Activated CD4-positive, CD25-positive, alpha-beta regulatory T cell treated with anti-CD3 and anti-CD28 coated beads, Interleukin-2, amount 50 U/mL, for 72 hours (primary cell): ENCODE measurements at regions not wholly inside any gene's neighbourhood (a gene's known extent, or its start where the extent isn't known, plus 50 kb on each side); places are given as distances from the start of the nearest gene placed in this dataset.

Experiments
- DNase-seq: peaks from one replicate; pipeline ENCODE4 v3.0.0; 2021

DNA sequence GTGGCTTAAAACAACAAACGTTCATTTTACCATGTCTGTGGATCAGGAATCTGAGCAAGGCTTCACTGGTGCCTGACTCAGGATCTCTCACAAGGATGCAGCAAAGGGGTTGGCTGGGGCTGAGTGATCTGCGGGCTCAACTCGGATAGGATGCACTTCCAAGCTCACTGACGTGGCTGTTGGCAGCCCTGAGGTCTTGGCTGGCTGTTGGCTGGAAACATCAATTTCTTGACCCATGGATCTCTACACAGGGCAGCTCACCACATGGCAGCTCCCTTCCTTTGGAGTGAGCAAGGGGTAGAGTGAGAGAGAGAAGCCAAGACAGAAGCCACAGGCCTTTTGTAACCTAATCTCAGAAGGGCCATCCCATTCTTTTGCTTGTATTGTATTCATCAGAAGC, 202.1 kb downstream of the NXNL2 start:
- no peak for DNase-seq

DNA sequence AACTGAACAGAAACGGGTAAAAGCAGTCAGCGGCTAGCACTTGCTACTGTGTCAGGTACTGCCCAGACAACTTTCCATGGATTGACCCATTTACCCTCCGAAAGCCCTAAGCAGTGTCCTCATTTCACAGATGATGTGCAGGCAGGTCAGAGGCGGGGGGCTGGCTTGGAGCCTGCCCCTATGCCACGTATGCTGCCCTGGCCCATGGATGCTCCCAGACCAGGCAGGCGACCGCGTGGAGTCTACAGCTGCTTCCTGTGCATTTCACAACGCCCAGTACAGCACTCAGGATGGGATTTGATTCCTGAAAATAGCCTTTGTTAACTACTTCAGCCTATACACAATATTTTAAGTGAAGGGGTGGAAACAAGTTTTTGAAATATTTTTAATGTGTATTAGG, 202.9 kb downstream of the NXNL2 start:
- no peak for DNase-seq

DNA sequence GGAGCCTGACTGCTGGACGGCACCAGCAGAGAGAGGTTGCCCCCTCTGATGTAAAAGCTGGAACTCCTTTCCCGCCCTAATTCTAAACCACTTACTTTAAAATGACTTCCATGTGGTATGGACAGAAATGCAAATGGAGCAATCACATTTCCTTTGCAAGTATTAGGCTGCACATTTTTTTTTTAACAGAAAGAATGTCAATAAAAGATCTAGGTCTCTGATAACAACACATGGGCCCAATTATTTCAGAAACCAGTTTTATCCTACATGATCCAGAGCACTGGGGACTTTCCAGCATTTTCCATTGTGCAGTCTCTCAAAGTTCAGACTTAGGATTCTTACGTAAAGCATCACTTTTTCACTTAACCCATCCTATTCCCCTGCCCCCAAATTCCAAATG, 203.7 kb downstream of the NXNL2 start:
- DNase-seq = no peak

DNA sequence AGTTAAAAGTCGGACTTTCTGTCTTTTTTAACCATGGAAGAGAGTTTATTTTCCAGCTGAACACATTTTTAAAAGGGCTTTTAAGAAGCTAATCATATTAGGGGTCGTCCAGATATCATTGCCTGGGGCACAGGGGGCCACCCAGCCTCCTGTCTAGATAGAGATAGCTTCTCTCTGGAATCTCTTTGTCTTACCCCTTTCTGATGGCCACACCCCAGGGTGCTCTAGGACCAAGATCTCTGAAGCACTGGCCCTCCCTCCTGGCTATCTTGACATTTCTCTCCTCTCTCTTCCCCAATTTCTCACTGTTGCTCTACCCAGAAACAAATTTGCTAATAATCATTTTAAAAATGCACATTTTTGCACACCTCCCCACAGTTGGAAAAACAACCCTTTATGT, 204.4 kb downstream of the NXNL2 start:
- DNase-seq = no peak

DNA sequence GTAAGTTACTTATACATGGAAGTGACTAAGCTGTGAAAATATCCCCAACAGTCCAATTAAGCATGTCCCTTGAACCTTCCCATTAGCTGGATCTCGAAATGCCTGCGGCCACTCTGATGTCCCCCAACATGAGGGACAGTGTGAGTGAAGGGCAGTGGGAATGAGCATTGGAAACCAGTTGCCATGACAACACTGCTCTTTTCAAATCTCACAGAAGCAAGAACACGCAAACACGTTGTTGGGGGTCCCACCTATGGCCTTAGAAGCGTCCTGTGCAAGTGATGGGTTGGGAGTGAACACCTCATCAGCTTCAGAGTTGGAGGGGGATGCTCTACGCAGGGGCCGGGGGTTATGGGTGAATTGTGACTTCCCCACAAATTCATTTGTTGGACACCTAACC, 205.9 kb downstream of the NXNL2 start:
- no peak for DNase-seq

DNA sequence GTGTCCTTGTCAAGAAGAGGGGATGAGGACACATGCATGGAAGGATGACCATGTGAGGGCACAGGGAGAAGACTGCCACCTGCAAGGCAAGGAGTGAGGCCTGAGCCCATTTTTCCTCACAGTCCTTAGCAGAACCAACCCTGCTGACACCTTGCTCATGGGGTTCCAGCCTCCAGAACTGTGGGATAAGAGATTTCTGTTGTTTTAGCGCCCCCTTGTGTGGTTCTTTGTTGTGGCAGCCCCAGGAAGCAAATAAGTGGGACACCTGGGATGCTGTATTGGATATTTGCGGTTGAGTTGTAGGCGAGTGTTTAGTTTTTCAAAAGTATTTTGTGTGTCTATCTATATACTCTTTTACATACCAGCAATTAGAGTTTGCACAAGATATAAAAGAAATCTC, 206.4 kb downstream of the NXNL2 start:
- DNase-seq = no peak

DNA sequence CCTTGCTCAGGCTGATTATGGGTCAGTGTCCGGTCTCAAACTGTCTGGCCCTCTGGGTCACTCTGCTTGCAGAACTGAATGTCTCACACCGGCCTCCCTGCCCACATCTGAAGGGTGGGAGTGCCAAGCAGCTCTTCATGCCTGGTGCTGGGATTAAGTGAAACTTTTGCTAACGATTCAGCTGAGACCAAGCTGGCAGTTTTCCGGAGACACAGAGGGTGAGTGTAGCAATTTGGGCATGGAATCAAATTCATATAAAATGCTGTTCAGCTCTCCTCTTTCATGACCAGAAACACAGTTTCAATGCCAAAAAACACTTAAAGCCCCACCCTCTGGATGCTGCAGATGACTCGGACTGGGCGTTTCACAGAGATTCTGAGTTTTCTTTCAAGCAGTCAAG, 207.5 kb downstream of the NXNL2 start:
- no peak for DNase-seq

DNA sequence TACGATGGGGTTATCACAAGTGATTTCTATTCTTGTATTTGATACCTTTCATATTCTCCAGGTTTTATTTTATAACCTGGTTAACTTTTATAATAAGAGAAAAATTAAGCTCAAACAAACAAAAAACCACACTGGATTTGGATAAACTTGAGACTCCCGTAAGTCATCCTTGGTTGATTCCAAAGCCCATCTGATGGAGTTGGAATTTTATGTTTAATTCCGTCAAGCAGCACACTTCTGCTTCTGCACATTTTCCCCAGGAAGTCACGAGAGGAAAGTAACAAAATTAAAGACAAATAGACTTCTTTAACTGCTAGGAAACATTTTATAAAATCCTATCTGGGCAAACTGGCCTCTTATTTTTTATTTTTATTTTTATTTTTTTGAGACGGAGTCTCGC, 207.9 kb downstream of the NXNL2 start:
- DNase-seq = no peak

DNA sequence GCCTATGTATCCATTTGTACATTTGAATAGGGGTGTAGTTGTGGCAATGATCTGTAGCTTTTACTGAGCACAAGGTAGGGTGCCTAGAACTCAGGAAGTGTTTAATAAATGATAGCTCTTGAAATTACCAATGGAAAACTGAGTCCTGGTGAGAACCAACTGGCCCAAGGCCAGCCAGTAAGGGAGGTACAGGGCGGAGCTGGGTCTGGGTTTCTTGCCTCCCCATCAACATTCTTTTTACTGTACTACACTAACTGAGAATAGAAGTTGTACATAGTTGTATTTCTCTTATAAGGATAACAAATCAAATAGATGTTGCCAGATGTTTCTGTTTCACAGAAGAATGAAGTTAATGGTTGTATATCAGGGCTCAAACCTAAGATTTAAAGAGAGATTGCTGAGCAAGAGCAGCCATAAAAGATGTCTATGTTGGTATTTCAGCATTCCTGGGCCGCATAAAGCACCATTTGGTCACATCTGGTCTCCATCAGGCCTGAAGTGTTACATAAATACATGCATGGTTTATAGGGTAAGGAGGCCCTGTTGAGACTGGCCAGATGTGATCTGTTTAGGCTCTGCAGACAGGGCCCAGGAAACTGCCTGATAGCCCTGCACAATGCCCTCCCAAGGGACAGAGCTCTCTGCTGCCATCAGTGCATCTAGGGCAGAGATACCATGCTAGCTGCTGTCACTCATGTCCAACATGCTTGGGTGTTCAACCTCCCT, 210.5 kb downstream of the NXNL2 start:
- no peak for DNase-seq

DNA sequence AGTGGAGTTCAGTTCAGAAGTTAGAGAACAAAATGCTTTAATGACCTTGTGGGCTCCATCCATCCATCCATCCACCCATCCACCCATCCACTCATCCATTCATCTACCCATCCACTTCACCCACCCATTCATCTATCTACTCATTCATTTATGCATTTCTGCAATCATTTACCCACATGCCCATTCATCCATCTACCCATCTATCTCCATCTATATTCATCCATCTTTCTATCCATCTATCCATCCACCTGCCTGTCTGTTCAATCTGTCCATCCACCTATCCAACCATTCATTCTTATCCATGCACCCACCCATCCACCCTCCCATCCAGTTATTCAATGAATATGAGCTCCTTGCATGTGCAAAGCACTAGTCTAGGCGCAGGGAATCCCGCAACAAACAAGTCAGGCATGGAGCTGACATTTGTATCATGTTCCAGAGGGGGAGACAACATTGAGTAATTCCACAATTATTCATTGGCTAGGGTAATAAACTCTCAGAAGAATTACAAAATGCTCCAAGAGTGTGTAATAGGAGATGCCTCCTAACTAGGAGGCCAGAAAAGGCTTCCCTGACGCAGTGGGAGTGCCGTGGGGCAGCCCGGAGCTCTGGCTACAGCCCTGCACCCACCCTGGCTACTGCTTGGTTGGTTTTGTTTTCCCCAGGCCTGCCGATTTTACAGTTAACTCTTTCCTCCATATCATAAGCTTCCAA, 211.2 kb downstream of the NXNL2 start:
- DNase-seq = no peak

DNA sequence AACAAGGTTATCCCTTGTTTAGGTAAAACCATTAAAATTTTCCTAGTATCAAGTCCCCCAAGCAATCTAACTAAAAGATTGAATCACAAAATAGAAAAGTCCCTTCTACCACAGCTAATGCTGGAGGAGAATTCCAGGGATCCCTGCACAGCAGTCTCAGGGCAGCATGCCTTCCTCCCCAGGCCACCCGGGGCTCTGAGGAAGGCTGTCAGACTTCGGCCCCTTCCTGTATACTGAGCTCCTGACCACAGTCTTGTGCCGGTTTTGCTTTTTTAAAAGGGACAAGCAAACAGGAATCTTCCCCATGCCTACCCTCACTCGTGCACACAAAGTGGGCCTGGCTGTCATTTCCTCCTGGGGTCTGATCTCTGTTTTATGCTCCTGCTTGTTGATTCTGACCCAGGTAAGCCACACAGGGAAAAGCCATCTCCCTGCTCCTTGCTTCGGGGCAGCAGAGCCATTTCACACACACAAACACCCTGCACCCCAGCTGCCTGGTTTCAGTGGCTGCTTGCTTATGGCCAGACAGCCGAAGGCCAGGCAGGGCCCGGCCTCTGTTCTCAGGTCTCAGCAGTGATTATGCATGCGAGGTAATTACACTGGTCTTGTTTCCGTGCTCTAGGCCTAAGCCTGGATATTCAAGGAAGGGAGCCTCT, 211.9 kb downstream of the NXNL2 start:
- DNase-seq = no peak

DNA sequence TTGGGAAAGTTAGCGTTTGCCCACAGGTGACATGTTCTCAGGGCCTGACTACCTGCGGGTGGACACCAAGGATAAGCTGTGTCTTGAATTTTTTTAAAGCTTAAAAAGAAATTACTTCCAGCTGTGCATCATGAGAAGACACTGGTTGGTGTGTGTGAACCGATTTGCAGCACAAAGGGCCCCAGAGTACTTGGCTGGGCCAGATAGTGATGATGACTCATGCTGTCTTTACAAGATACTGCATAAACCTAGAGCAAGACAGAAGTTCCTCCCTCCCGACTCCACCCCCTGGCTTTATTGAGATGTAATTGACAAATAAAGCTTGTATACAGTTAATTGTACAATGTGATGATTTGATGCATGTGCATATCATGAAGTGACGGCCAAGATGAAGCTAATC, 212.8 kb downstream of the NXNL2 start:
- DNase-seq = no peak

DNA sequence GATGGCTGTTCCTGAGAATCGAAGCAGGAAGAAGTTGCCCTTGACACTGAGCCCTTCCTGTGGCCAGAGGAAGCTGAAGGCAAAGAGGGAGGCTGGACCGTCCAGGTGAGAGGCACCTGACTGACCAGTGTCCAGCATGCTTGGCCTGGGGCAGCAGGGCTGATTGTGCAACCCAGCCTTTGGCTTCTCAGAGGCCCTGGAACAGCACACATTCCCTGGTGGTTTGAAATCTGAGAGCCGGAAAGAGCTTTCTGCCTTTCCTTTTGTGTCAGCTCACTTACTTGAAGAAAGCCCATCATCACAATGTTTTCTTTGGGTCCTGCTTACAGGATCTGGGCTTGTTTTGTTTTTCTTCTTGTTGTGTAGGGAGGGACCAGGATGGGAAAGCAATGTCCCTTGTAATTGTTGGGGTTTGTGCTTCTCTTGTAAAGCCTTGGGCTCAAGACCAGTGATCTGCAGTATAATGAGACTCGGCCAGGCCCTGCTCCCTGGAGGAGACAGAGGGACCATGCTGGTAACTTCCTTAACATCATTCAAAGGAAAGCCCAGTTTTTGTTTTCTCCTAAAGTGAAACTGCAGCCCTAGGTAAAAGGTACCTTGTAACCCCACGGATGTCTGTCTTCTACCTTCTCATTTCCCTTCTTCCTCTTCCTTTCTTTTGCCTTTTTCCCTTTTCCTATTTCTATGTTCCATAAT, 213.7 kb downstream of the NXNL2 start:
- no peak for DNase-seq

DNA sequence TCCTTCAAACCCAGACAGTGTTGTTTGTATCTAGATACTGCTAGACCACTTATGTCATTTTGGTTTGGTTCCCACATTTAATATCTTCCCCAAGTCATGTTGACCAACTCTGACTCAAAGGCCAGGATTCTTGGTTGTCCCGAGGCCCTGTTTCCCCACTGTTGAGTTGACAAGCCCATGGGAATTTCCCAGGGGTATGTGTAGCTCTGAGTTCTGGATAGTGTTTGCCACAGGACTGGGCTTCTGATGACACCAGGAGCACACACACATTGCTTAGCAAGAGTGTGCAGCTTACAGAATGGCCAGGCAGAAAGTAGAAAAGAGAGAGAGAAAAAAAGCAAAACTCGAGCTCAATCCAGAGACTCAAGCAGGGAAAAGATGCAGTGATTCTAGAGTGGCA, 214.4 kb downstream of the NXNL2 start:
- DNase-seq = no peak

DNA sequence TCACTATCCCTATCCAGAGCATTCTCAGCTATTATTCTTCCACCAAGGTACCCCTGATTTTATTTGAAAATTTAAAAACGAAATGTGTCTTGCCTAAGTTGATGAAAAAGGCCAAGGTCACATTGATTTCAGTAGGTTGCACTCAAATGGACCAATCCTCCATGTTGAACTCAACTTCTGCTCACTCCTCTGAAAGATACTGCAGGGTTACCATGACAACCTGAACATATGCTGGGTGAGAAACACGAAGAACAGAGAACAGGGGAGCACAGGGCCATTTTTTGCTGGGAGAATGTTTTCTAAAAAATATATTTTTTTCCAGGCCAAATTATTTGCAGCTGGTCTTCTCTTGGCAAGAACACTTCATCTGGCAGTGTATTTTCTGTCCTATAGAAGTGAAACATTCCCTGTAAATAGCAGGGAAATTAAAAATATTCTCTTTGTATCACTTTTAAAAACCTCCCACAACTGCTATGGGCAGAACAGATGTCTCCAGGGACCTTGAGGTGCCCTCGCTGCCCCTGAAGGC, 215.9 kb downstream of the NXNL2 start:
- no peak for DNase-seq

DNA sequence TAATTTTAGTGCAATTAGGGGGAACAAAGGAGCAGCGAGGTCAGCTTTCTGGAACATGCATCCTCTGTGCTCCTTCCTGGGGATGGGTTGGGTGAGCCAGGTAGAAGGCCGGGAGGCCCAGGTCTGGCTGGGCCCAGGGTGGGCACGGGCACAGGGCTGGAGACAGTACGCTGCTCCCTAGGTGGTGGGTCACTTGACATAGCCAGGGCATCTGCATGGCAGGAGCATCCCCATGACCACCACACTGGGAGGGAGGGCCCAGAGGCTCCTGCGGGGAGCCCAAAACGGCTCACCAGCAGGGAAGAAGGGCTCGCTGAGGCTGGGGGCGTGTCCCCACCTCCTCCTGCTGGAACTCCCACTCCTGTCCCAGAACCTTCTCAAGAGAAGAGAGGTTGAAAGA, 216.8 kb downstream of the NXNL2 start:
- DNase-seq = no peak

DNA sequence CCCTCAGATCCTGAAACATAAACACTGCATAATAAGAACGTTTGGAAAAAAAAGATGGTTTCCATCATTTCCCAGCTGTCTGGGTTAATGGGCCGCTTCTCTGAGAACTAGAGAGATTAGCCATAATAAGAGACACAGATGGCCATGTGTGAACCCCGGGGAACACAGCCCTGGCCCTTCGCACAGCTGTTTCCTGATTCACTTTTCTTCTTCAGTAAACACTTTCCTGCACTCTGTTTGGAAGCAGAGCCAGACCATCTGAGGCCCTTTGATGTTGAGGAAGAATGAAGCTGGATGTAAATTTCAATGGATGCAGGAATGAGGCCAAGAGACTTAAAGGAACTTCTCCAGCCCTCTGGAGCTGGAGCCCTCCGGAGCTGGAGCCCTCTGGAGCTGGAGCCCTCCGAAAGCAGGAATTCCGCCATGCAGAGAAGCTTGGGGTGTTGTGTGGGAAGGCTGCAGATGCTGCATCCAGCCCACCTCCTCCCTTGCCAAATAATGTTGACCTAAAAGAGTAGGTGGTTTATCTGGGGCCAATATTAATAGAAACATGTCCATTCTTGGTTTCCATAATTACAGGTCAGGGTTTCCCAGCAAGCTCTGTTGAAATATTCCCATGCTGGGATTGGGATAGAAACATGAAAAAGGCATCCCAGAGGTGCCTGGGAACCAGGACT, 218.9 kb downstream of the NXNL2 start:
- no peak for DNase-seq

DNA sequence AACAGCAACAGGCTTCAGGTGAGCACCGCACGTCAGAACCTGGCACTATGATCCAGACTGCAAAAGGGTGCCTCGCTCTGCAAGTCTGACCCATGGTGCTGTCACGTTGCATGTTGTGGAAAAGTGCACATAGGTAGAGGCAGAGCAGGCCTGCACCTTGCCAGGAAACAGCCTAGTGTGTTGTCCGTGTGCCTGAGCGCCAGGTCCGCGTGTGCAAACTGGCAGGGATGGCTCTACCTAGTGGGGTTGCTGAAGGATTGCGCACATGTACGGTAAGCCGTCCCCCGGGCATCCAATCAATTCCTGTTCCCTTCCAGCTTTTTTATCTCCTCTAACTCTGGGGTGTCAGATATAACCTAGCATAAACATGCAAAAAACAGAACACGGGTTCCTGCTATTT, 219.5 kb downstream of the NXNL2 start:
- DNase-seq = no peak

DNA sequence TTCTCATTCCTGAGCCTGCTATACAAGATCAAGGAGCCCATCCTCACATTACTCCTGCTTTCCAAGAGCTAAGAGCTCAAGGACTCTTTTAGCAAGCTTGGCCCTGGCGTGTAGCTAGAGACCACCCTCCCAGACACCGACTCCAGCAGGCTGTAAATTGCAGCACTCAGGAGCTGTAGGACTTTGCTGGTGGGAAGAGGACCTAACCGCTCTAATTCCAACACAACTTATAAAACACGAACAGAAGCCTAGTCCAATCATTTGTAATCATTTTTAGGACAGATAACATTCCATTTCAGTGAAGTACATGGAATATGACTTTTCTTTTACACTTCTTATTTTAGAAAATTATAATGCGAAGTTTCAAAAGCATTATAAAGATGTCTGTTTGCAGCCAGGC, 219.9 kb downstream of the NXNL2 start:
- no peak for DNase-seq

DNA sequence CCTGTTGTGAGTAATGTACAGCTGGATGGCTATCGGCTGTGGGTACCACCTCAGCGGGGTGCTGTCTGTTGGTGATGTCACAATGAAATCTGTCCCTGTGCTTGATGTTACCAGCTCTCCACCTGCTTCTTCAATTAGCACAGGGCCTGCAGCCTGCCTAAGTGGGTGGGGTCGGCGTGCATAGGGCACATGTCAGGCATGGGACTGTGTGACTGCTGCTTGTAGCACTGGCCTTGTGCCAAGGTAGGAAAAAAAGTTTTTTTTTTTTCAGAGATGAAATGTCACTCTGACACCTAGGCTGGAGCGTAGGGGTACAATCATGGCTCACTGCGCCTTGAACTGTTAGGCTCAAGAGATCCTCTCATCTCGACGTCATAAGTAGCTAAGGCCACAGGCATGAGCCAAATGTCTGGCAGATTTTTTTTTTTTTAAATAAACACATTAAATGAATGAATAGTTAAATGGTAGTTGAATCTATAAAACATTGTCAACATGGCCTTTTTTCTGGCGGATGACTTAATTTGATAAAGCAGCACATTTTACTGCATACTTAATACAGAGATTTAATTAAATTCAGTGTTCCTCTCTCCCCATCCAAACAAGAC, 222.5 kb downstream of the NXNL2 start:
- no peak for DNase-seq

DNA sequence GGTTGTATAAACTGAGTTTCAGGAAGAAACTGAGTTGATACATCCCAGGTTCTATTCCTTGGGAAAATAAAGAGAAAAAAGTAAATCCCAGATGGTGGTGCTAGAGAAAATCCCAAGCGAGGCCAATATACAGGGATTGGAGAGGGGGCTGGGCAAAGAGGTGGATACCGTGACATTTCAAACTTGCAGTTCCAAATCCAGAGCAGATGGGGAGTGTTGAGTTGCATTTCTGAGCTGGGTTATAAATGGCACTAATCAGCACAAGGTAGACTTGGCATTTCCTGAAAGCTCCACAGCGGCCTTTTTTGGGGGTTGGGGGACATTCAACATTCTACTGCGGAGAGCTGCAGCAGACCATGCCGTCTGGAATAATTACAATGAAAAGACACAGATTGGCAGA, 224.4 kb downstream of the NXNL2 start:
- DNase-seq = no peak

DNA sequence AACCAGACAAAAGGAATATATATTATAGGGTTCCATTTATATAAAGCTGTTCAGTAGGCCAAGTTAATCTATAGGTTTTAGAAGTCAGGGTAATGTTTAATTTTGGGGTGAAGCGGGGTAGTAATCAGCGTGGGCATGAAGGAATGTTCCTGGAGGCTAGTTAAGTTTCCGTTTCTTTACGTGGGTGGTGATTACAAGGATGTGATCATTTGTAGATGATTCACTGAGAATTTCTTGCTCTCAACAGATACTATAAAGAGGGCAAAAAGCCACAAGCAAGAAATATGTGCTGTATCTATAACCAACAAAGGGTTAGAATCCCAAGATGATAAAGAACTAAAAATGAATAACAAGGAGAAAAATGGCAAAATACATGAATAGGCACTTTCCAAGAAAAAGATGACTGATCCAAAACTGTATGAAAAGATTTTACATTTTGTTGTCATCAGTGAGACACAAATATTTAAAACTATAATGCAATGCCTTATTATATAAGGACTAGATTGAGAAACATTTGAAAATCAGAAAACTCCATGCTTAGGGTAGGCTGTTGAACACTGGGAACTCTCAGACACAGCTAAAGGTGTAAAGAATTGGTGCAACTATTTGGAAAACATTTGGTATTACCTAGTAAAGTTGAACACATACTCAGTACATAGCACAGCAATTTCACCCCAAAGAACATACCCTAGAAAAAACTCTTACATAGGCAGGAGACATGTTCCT, 224.3 kb upstream of the S1PR3 start:
- no peak for DNase-seq
